ENCODE measurements at regions not wholly inside any gene's neighbourhood (a gene's known extent, or its start where the extent isn't known, plus 50 kb on each side); places are given as distances from the start of the nearest gene placed in this dataset.
"Not testable (repeated sequence)": the region's sequence is repeated elsewhere in the genome, so short reads cannot be mapped to it uniquely, and the experiment has no call there.

DNA sequence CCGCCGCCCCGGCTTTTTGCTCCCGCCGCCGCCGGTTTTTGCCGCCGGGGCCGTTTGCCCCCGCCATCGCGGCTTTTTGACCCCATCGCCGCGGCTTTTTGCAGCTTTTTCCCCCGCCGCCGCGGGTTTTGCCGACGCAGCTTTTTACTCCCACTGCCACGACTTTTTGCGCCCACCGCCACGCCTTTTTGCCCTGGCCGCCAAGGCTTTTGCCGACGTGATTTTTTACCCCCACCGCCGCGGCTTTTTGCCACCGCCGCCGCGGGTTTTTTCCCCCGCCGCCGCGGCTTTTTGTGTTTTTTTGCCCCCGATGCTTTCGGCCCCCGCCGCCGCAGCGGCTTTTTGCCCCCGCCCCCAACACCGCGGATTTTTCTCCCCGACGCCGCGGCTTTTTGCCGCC, 5001.9 kb upstream of the OR11H1 start:
- DNase-seq, result peak; percentile 0

DNA sequence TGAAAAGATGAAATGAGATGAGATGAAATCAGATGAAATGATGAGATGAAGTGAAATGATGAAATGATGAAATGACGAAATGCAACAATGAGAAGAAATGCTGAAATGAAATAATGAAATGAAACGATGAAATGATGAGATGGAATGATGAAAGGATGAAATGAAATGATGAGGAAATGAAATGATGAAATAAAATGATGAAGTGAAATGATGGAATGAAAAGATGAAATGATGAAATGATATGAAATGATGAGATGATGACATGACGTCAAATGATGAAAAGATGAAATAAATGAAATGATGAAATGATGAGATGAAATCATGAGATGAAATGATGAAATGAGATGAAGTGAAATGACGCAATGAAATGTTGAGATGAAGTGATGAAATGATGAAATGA, 4996.9 kb upstream of the OR11H1 start:
- DNase-seq, result not testable (repeated sequence)

DNA sequence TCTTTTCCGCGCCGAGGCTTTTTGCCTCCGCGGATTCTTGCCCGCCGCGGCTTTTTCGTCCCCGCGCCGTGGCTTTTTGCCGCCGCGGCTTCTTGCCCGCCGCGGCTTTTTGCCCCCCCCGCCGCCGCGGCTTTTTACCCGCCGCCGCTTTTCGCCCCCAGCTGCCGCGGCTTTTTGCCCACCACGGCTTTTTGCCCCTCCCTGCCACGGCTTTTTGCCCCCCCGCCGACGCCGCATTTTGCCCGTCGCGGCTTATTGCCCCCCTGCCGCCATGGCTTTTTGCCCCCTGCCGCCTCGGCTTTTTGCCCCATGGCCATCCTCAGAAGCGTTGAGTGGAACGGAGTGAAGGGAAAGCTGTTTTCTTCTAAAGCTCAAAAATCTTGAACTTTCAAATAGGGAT, 4955.5 kb upstream of the OR11H1 start:
- not testable (repeated sequence) for DNase-seq

DNA sequence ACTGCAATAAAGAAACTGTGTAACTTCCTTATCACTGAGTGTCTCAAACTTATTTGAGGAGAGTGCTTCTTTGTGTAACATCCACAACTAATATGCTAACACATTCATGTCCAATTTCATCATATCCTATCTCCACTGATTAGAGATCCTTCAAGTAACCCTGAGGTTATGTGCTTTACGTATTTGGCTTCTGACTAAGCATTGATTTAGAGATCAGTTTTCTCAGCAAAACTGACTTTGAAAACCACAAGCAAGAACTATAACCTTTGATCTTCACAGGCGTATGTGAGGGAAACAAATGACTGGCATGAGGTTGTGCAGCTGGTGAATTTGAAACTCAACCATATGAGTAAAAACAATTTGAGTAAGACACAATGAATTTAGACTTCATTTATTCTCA, 4926.9 kb upstream of the OR11H1 start:
- not testable (repeated sequence) for DNase-seq

DNA sequence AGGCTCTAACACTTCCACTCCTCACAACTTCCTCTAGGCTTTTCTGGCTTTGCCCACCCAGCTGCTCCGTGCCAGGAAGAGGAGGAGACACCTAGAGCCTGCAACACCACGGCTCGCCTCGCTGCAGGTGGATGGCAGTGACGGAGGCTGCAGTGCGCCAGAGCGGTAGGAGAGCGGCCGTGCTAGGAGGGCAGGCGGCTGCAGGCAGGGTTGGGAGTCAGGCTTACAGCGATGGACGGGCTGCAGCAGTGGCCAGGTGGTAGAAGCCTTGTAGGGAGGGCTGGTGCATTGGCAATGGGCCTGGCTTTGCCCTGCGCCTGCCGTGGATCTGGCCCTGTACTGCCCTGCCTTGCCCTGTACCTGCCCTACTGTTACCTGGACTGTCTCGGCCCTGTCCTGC, 4896.0 kb upstream of the OR11H1 start:
- DNase-seq, result not testable (repeated sequence)

DNA sequence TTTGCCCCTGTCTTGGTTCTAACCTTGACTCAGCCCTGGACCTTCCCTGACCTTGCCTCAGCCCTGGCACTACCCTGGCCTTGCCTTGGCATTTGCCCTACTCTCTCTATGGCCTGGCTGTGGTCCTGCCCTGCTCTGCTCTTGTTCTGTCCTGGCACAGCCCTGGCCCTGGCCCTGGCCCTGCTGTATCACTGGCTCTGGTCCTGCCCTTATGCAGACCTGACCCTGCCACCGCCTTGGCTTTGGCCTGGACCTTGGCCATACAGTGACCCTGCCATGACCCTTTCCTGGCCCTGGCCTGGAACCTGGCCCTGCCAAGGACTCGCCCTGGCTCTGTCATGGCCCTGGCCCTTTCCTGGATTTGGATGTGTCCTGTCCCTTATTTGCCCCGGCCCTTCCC, 4892.7 kb upstream of the OR11H1 start:
- not testable (repeated sequence) for DNase-seq

DNA sequence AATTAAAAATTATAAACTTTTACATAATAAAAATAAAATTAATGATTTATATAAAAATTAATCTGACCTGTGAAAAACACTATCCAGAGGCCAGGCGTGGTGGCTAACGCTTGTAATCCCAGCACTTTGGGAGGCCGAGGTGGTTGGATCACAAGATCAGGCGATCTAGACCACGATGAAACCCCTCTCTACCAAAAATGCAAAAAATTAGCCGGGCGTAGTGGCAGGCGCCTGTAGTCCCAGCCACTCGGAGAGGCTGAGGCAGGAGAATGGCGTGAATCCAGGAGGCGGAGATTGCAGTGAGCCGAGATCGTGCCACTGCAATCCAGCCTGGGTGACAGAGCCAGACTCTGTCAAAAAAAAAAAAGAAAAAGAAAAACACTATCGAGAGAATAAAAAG, 4865.2 kb upstream of the OR11H1 start:
- DNase-seq, result not testable (repeated sequence)

DNA sequence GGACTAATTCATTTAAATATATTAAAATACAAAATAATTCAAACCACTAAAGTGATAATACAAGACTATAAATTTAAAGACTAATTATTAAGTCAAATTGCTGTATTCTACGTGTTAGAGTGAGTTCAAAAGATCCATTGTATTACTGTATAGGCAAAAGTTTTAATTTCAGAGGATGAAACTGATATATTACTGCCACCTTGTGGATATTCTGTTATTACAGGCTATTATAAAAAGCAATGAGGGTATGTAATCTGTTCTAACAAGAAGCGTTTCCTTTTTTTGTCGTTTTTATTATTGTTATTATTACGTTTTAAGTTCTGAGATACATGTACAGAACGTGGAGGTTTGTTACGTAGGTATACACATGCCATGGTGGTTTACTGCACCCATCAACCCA, 4854.9 kb upstream of the OR11H1 start:
- not testable (repeated sequence) for DNase-seq

DNA sequence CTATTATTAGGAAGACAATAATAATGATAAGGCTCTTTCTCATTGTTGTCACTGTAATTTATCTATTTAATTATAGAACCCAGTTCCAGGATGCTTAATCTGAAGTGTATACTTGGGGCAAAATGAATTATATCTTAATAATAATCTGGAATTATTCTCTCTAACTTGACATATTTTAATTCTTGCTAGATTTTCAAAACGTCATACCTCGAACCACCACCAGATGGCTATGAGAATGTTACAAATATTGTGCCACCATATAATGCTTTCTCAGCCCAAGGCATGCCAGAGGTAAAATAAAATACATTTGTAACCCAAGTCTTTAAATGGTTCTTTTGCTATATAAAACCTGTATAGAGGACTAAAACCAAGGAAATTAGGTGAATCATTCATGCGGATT, 4849.3 kb upstream of the OR11H1 start:
- not testable (repeated sequence) for DNase-seq

DNA sequence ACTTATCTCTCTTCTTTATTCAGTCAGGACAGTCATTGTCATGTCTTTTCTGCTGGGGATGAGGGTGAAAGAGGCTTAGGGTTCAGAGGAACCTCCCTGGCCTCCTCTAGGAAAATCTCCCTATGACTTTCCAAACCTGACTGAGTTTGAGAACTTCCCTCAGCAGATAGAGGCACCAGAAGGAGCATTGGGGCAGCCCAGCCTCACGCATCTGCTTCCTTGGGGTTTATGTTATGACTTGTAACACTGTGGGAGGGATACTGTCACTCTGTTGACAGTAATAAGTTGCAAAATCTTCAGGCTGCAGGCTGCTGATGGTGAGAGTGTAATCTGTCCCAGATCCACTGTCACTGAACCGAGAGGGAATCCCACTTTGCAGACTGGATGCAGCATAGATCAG, 4842.6 kb upstream of the OR11H1 start:
- DNase-seq, result not testable (repeated sequence)

DNA sequence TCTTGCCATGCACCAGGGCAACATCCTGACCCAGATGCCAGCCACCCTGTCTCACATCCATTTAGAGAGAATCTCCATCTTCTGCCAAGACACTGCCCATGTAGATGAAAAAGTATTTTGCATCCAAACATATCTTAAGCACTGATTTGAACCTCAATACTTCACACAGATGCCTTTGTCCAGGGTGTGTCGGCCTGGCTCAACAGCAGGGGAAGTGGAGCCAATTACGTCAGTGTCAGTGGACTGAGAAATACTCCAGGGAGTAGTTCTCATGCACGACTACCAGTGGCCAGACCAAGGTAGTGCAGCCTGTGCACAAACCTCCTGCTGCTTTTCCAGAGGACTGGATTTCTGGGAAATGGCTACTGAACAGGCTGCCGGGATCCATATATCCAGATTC, 4840.7 kb upstream of the OR11H1 start:
- DNase-seq, result not testable (repeated sequence)

DNA sequence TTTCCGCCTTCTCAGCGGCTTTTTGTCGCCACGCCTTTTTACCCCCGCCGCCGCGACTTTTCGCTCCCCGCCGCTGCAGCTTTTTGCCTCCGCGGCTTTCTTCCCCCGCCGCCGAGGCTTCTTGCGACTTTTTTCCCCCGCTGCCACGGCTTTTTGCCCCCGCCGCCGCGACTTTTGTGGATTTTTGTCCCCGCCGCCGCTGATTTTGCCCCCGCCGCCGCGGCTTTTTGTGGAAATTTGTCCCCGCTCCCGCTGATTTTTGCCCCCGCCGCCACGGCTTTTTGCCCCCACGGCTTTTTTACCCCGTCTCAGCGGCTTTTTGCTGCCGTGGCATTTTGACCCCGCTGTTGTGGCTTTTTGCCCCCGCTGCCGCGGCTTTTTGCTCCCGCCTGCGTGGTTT, 4829.2 kb upstream of the OR11H1 start:
- DNase-seq, result not testable (repeated sequence)

DNA sequence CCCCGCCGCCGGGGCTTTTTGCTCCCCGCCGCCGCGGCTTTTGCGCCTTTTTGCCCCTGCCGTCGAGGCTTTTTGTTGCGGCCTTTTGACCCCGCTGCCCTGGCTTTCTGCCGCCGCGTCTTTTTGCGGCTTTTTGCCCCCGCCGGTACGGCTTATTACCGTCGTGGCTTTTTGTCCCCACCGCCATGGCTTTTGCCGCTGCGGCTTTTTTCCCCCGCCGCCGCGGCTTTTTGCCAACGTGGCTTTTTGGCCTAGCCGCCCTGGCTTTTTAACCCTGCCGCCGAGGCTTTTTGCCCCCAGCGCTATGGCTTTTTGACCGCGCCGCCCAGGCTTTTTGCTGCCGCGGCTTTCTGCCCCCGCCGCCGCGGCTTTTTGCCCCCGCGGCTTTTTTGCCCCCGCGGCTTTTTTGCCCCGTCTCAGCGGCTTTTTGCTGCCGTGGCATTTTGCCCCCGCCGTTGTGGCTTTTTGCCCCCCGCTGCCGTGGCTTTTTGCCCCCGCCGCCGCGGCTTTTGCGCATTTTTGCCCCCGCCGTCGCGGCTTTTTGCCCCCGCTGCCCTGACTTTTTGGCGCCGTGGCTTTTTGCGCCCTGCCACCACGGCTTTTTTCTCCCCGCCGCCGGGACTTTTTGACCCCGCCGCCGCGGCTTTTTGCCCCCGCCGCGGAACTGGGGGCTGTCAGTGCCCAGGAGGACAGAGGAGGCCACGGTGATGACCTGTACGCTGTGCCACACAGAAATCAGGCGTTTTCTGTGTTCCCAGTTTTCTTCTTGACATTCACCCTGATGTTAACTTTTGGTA, 4828.5 kb upstream of the OR11H1 start:
- DNase-seq, result not testable (repeated sequence)

DNA sequence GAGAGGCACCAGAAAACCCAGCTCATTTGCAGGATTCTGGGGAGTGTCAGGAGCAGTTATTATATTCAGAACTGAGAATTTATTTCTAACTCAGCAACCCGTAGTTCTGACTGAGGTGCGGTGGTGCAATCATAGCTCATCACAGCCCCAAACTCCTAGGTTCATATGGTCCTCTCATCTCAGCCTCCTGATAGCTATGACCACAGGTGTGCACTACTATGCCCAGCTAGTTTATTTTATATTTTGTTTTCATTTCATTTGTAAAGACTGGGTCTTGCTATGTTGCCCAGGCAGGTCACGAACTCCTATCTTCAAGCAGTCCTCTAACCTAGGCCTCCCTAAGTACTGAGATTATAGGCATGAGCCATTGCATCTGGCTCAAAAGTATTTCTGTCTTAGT, 4819.8 kb upstream of the OR11H1 start:
- DNase-seq, result not testable (repeated sequence)

DNA sequence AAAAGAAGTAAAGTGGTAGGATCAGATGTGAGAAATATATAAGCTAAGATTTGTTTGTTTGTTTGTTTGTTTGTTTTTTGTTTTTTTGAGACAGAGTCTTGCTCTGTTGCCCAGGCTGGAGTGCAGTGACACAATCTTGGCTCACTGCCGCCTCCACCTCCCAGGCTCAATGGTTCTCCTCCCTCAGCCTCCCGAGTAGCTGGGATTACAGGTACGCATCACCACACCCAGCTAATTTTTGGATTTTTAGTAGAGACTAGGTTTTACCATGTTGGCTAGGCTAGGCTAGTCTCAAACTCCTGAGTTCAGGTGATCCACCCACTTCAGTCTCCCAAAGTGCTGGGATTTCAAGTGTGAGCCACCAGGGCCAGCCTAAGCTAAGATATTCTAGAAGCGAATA, 4817.1 kb upstream of the OR11H1 start:
- not testable (repeated sequence) for DNase-seq

DNA sequence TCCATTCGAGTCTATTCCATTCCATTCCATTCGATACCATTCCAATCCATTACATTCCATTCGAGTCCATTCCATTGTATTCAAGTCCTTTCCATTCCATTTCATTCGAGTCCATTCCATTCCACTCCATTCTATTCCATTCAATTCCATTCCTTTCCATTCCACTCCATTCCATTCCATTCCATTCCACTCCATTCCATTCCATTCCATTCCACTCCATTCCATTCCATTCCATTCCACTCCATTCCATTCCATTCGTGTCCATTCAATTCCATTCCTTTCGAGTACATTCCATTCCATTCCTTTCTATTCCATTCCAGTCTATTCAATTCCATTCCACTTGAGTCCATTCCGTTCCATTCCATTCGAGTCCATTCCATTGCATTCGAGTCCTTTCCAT, 4805.2 kb upstream of the OR11H1 start:
- not testable (repeated sequence) for DNase-seq

DNA sequence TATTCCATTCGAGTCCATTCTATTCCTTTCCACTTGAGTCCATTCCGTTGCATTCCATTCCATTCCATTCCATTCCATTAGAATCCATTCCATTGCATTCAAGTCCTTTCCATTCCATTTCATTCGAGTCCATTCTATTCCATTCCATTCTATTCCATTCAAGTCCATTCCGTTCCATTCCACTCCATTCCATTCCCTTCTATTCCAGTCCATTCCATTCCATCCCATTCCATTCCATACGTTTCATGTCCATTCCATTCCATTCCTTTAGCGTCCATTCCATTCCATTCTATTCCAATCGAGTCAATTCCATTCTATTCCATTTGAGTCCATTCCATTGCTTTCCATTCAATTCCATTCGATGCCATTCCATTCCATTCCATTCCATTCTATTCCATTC, 4804.0 kb upstream of the OR11H1 start:
- not testable (repeated sequence) for DNase-seq

DNA sequence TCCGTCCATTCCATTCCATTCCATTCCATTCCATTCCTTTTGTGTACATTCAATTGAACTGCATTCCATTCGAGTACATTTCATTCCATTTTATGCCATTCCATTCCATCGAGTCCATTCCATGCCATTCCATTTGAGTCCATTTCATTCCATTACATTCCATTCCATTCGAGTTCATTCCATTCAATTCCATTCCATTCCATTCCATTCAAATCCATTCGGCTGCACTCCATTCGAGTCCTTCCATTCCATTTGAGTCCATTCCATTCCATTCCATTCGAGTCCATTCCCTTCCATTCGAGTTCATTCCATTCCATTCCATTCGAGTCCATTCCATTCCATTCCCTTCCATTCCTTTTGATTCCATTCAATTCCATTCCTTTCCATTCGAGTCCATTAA, 4800.6 kb upstream of the OR11H1 start:
- DNase-seq, result no peak

DNA sequence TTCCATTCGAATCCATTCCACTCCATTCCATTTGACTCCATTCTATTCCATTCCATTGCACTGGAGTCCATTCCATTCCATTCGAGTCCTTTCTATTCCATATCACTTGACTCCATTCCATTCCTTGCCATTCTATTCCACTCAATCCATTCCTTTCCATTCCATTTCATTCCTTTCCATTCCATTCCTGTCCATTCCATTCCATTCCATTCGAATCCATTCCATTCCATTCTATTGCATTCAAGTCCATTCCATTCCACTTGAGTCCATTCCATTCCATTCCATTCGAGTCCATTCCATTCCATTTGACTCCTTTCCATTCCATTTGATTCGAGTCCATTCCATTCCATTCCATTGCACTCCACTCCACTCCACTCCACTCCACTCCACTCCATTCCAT, 4798.0 kb upstream of the OR11H1 start:
- DNase-seq, result not testable (repeated sequence)

DNA sequence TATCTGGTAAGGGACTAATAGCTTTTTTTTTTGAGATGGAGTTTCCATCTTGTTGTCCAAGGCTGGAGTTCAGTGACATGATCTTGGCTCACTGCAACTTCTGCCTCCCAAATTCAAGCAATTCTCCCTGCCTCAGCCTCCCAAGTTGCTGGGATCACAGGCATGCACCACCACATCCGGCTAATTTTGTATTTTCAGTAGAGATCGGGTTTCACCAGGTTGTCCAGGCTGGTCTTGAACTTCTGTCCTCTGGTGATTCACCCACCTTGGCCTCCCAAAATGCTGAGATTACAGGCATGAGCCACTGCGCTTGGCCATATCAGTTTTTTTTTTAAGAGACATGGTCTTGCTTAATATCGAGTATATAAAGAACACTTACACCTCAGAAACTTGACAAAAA, 4797.3 kb upstream of the OR11H1 start:
- DNase-seq, result not testable (repeated sequence)

DNA sequence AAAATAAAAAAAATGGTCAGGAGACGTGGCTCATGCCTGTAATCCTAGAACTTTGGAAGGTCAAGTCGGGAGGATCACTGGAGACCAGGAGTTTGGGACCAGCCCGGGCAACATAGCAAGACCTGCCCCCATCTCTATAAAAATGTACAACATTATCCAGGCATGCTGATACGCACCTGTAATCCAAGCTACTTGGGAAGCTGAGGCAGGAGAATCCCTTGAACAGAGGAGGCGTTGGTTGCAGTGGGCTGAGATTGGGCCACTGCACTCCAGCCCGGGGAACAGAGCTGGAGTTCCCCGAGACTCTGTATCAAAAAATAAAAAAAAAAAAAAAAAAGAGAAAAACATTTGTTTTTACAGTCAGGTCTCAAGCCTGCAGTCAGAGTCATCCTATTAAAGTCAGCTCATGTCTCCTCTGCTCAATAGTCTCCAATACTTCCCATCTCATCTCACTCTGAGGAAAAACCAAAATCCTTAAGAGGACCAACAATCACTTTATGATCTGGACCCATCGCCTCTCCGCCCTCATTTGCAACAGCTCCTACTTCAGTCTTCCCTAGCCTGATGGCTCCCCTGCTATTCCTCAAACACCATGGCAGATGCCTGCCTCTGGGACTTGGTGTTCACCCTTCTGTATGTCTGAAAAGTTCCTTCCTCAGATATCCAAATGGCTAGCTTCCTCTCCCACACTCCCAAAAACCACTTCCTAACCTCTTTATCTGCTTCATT, 4796.6 kb upstream of the OR11H1 start:
- DNase-seq, result not testable (repeated sequence)

DNA sequence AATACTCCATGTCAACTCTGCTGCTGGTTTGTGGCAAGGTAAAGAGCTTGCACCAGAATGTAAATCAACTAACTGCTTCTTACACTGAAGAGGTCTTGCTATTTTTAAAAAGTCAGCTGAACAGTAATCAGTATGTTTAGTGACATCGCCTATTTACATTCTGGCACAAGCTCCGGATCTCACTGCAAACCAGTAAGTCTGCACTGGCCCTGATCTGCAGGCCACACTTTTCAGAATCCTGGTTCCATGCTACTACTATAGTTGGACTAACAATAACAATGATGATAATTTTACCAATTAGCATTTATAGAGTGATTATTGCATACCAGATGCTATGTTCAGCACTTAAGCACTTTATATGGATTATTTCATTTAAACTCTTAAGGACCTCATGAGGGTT, 4792.9 kb upstream of the OR11H1 start:
- DNase-seq, result not testable (repeated sequence)

DNA sequence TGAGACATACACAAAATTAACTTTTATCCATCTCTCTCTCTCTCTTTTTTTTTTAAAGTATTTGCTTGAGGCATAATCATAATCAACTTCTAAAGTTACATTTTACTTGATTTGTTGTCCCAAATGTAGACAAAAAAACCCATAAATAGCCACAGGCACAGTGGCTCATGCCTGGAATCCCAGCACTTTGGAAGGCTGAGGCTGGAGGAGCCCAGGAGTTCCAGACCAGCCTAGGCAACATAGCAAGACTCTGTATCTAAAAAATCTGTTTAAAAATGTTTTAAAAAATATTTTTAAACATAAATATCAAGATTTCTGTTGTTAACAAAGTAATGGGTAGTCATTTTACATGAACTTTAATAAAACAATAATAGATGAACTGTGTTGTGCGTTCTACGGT, 4791.1 kb upstream of the OR11H1 start:
- not testable (repeated sequence) for DNase-seq

DNA sequence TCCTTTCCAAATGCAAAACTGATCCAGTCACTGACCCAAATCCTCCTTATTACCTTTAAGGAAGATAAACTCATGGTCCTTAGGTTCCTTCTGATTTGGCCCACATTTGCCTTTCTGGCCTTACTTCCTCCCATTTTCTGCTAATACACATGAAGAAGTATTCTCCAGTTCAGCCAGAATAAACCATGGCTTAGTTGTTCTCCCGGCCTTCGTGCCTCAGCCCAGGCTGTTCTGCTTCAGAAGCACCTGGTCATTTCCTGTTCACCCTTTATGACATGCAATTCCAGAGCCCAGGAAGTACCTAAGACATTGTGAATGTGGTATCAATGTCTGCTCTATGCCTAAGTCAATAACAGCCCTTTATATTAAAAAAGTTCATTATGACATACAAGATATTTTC, 4790.1 kb upstream of the OR11H1 start:
- not testable (repeated sequence) for DNase-seq
